Gastrocnemius medialis (tissue), 4 donors: ENCODE measurements at regions not wholly inside any gene's neighbourhood (a gene's known extent, or its start where the extent isn't known, plus 50 kb on each side); places are given as distances from the start of the nearest gene placed in this dataset.

Source experiments
- POLR2A ChIP-seq, 2 donors: fragments of 450-650 bp; IDR thresholded peaks; one replicate each; pipeline ENCODE4 v1.6.1; 2017; ENCODE audit warnings: antibody characterized with exemption in 2 of 2, mild to moderate bottlenecking in 2 of 2, moderate library complexity in 2 of 2
- TF ChIP-seq, protein P1 (sequence below), 5 experiments: fragments of 450-650 bp in 3 of 5; fragments of 200-600 bp in 2 of 5; sonication (generic) in 2 of 5; IDR thresholded peaks in 4 of 5; conservative IDR thresholded peaks in 1 of 5; 1 replicate in 4 of 5; 2 replicates in 1 of 5; pipeline ENCODE4 v1.5.1; 2016 to 2019; ENCODE audit warnings: antibody characterized with exemption in 5 of 5, mild to moderate bottlenecking in 3 of 5, moderate library complexity in 3 of 5

DNA sequence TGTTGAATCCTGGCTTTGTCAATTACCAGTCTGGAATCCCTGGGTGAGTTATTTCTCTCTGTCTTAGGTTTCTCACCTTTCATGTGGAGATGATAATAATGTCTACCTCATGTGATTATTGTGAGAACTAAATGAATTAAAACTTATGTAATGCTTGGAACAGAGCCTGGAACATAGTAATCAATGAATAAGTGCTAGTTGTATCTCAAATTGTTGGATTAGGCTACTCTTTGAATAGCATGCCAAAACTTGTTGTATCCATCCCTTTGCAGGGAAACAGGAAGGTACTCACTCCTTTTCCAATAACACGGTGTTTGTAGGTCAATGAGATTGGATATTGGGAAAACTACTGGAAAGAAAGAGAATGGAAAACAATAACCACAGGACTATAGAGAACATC is 796.6 kb upstream of the ZEB2 start:
- TF ChIP-seq, protein P1, sequence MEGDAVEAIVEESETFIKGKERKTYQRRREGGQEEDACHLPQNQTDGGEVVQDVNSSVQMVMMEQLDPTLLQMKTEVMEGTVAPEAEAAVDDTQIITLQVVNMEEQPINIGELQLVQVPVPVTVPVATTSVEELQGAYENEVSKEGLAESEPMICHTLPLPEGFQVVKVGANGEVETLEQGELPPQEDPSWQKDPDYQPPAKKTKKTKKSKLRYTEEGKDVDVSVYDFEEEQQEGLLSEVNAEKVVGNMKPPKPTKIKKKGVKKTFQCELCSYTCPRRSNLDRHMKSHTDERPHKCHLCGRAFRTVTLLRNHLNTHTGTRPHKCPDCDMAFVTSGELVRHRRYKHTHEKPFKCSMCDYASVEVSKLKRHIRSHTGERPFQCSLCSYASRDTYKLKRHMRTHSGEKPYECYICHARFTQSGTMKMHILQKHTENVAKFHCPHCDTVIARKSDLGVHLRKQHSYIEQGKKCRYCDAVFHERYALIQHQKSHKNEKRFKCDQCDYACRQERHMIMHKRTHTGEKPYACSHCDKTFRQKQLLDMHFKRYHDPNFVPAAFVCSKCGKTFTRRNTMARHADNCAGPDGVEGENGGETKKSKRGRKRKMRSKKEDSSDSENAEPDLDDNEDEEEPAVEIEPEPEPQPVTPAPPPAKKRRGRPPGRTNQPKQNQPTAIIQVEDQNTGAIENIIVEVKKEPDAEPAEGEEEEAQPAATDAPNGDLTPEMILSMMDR (IDR thresholded peaks at IDR 0.05 in 4 of 5, conservative IDR thresholded peaks at IDR 0.05 in 1 of 5), result no peak
- no peak for TF ChIP-seq POLR2A (IDR thresholded peaks at IDR 0.05)
